Natural killer cell (primary cell): ENCODE measurements at regions not wholly inside any gene's neighbourhood (a gene's known extent, or its start where the extent isn't known, plus 50 kb on each side); places are given as distances from the start of the nearest gene placed in this dataset.

Experiments
- ATAC-seq, 3 donors: fragments of 150-1000 bp in 2 of 3; fragments of 200-7000 bp in 1 of 3; cut with Tn5 transposase; 1 replicate in 1 of 3; 2 replicates in 2 of 3; pipeline ENCODE4 v1.10.0; 2021; ENCODE audit warnings: mild to moderate bottlenecking in 2 of 3, moderate library complexity in 2 of 3
- DNase-seq, 2 donors: peaks; one replicate each; pipeline versions ENCODE4 v3.0.0 to v3.0.0-alpha.2; 2013 to 2021; ENCODE audit warnings: mixed read lengths in 1 of 2
- H3K27ac ChIP-seq: one replicate; pipeline ENCODE4 v1.5.1; 2013; ENCODE audit warnings: mild to moderate bottlenecking, low read length
- H3K27me3 ChIP-seq: one replicate; pipeline ENCODE4 v1.6.1; 2013; ENCODE audit warnings: low read length; ENCODE audit not compliant: control insufficient read depth, insufficient read depth
- H3K36me3 ChIP-seq: one replicate; pipeline ENCODE4 v1.6.1; 2013; ENCODE audit warnings: low read length; ENCODE audit not compliant: control insufficient read depth, insufficient read depth
- H3K4me1 ChIP-seq: one replicate; pipeline ENCODE4 v1.6.1; 2013; ENCODE audit warnings: low read length; ENCODE audit not compliant: control insufficient read depth, insufficient read depth
- H3K4me3 ChIP-seq: one replicate; pipeline ENCODE4 v1.5.1; 2013; ENCODE audit warnings: low read length
- H3K9me3 ChIP-seq: one replicate; pipeline ENCODE4 v1.6.1; 2013; ENCODE audit warnings: low read length; ENCODE audit not compliant: control insufficient read depth, insufficient read depth
- H3K27ac Mint-ChIP-seq, 2 donors: one replicate each; pipeline ENCODE4 v1.8.0; 2022; ENCODE audit warnings: mild to moderate bottlenecking in 2 of 2, mixed read lengths in 2 of 2, moderate library complexity in 1 of 2
- H3K27me3 Mint-ChIP-seq, 2 donors: one replicate each; pipeline ENCODE4 v1.8.0; 2022; ENCODE audit warnings: low read depth in 2 of 2, mixed read lengths in 2 of 2
- H3K36me3 Mint-ChIP-seq: one replicate; pipeline ENCODE4 v1.8.0; 2022; ENCODE audit warnings: mixed read lengths
- H3K4me1 Mint-ChIP-seq, 2 donors: one replicate each; pipeline ENCODE4 v1.8.0; 2022; ENCODE audit warnings: mixed read lengths in 2 of 2
- H3K4me3 Mint-ChIP-seq: one replicate; pipeline ENCODE4 v1.8.0; 2022; ENCODE audit warnings: mild to moderate bottlenecking, moderate library complexity, mixed read lengths
- H3K9me3 Mint-ChIP-seq, 2 donors: one replicate each; pipeline ENCODE4 v1.8.0; 2022; ENCODE audit warnings: mixed read lengths in 2 of 2
- CTCF ChIP-seq: fragments of 200-600 bp; IDR thresholded peaks from one replicate; pipeline ENCODE4 v1.8.0; 2022; ENCODE audit warnings: antibody characterized with exemption
- WGBS: methylation state at CpG from one replicate; pipeline ENCODE4 v1.1.7; 2013; ENCODE audit warnings: missing lambda C conversion rate; ENCODE audit not compliant: insufficient coverage; 5-methylcytosine and 5-hydroxymethylcytosine counted together
- intact Hi-C: fragments of 100-400 bp; cut with micrococcal nuclease; formaldehyde crosslinking; loops from one replicate; pipeline ENCODE4 v1.14.2; 2022

- Mint-ChIP-seq H3K36me3 (no peaks in the 10 kb centered on the region), H3K27me3 (no peaks in the 10 kb centered on the region), H3K9me3 (no peaks in the 10 kb centered on the region), H3K4me3 (no peak overlapping the region), H3K27ac (no peak overlapping the region), H3K4me1 (no peaks in the 10 kb centered on the region)
- TF ChIP-seq CTCF = no peak
- Histone ChIP-seq H3K4me3 (no peak overlapping the region), H3K4me1 (no peaks in the 10 kb centered on the region), H3K27ac (no peak overlapping the region), H3K36me3 (no peaks in the 10 kb centered on the region), H3K27me3 (no peaks in the 10 kb centered on the region), H3K9me3 (peaks cover 3% of the 10 kb centered on the region)
- DNase-seq (no peak), ATAC-seq (no peak)
- 87% methylated on average over 9 of the region's 10 CpGs for WGBS
- intact Hi-C loops = no loop called here
Observed at GRCh38 chr10:131006458-131007256, 304.9 kb downstream of the TCERG1L start.

- 76% methylated on average over 5 of the region's 5 CpGs for WGBS
- Mint-ChIP-seq H3K27me3 (peaks cover 0 to 3% of the 10 kb centered on the region in 2 donors), H3K4me3 (no peak overlapping the region), H3K9me3 (no peaks in the 10 kb centered on the region), H3K27ac (no peak overlapping the region), H3K36me3 (no peaks in the 10 kb centered on the region), H3K4me1 (no peaks in the 10 kb centered on the region)
- no peak for TF ChIP-seq CTCF
- H3K27me3 ChIP-seq = no peaks in the 10 kb centered on the region
- H3K4me1 ChIP-seq = no peaks in the 10 kb centered on the region
- no peak for DNase-seq
- no peak overlapping the region for H3K27ac ChIP-seq
- no peaks in the 10 kb centered on the region for H3K36me3 ChIP-seq
- no peak for ATAC-seq
- H3K4me3 ChIP-seq = no peak overlapping the region
- H3K9me3 ChIP-seq = peaks cover 3% of the 10 kb centered on the region
- intact Hi-C loops = no loop called here
Observed at GRCh38 chr10:131009791-131010190, 301.7 kb downstream of the TCERG1L start.

GRCh38 chr10:131010965-131011575 is 300.5 kb downstream of the TCERG1L start:
- DNase-seq (no peak), ATAC-seq (no peak)
- H3K4me1 ChIP-seq = no peaks in the 10 kb centered on the region
- no peaks in the 10 kb centered on the region for H3K27me3 ChIP-seq
- peaks cover 3% of the 10 kb centered on the region for H3K9me3 ChIP-seq
- no peak overlapping the region for H3K27ac Mint-ChIP-seq
- 92% methylated on average over 10 of the region's 11 CpGs for WGBS
- H3K4me3 Mint-ChIP-seq = no peak overlapping the region
- peaks cover 0 to 3% of the 10 kb centered on the region in 2 donors for H3K27me3 Mint-ChIP-seq
- TF ChIP-seq CTCF = no peak
- no peak overlapping the region for H3K27ac ChIP-seq
- H3K36me3 Mint-ChIP-seq = no peaks in the 10 kb centered on the region
- no peaks in the 10 kb centered on the region for H3K9me3 Mint-ChIP-seq
- no peaks in the 10 kb centered on the region for H3K36me3 ChIP-seq
- intact Hi-C loops = no loop called here
- no peaks in the 10 kb centered on the region for H3K4me1 Mint-ChIP-seq
- no peak overlapping the region for H3K4me3 ChIP-seq
